Ovary (tissue), 7 donors: ENCODE measurements at regions not wholly inside any gene's neighbourhood (a gene's known extent, or its start where the extent isn't known, plus 50 kb on each side); places are given as distances from the start of the nearest gene placed in this dataset.

Experiments used
- DNase-seq, 5 donors: peaks; one replicate each; pipeline ENCODE4 v3.0.0-alpha.2; 2019 to 2020
- H3K27ac ChIP-seq, 2 donors: fragments of 200-600 bp; one replicate each; pipeline versions ENCODE4 v1.5.1 to v1.8.0; 2019 to 2022
- H3K27me3 ChIP-seq: fragments of 200-600 bp; one replicate; pipeline ENCODE4 v1.8.0; 2022
- H3K36me3 ChIP-seq: fragments of 200-600 bp; sonication (generic); one replicate; pipeline ENCODE4 v1.5.1; 2019
- H3K4me1 ChIP-seq: one replicate; pipeline ENCODE4 v1.8.1; 2013; ENCODE audit warnings: mild to moderate bottlenecking, moderate library complexity; ENCODE audit not compliant: insufficient read depth
- H3K4me3 ChIP-seq: fragments of 200-600 bp; sonication (generic); one replicate; pipeline ENCODE4 v1.5.1; 2017
- H3K9me3 ChIP-seq, 2 donors: fragments of 200-600 bp in 1 of 2; sonication (generic) in 1 of 2; one replicate each; pipeline versions ENCODE4 v1.5.1 to v1.8.1; 2013 to 2019; ENCODE audit warnings: mild to moderate bottlenecking in 1 of 2, moderate library complexity in 1 of 2
- EP300 ChIP-seq: sonication (generic); formaldehyde crosslinking; IDR thresholded peaks from one replicate; pipeline ENCODE4 v1.6.1; 2017; ENCODE audit warnings: antibody characterized with exemption
- POLR2A ChIP-seq: fragments of 450-650 bp; IDR thresholded peaks from one replicate; pipeline ENCODE4 v1.6.1; 2017; ENCODE audit warnings: antibody characterized with exemption, mild to moderate bottlenecking, moderate library complexity
- WGBS, 3 donors: extraction: QIAGEN DNeasy Blood & Tissue Kit in 1 of 3; methylation state at CpG; one replicate each; pipeline versions ENCODE4 v1.1.5 to v1.1.7; 2013 to 2017; 5-methylcytosine and 5-hydroxymethylcytosine counted together
- intact Hi-C, 4 donors: fragments of 100-400 bp; cut with DNase I; formaldehyde crosslinking; loops; one replicate each; pipeline versions ENCODE4 v1.11.0 to v1.15.1; 2022 to 2023
- TF ChIP-seq, protein P1 (sequence below), 3 donors: fragments of 450-650 bp in 2 of 3; fragments of 200-600 bp in 1 of 3; IDR thresholded peaks; one replicate each; pipeline versions ENCODE4 v1.5.1 to v1.8.0; 2016 to 2022; ENCODE audit warnings: antibody characterized with exemption in 3 of 3, mild to moderate bottlenecking in 1 of 3
- donor health status: DM: no; HTN: no; CAD: no; lungs with moderate emphysema.
- donor health status: DM: no; HTN: no; CAD: no.
- donor health status: Bipolar disorder and iron deficiency.
- donor health status: DM: no; HTN: no; CAD: no.
- donor health status: DM: yes; HTN: yes; CAD: no.

DNA sequence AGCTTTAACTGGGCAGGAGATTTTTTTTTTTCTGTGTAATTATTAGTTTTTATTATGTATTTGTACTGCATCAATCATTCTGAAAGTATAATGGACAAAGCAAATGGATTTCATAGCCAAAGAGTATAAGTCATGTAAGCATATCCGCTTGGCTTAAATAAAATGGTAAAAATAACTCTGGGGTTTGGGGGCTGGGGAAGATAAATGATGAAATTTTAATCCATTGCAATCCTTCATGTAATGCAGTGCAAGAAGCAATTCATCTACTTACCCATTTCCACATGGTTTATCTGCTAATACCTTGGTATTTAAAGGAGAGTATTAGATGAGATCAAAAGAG is 781.4 kb downstream of the QKI start:
- 71 to 90% (median 80%) methylated on average over 1 of the region's 1 CpG for WGBS, 3 donors
- DNase-seq: no peak
- Histone ChIP-seq H3K27ac (no peak overlapping the region), H3K36me3 (no peaks in the 10 kb centered on the region), H3K4me1 (no peaks in the 10 kb centered on the region), H3K27me3 (no peaks in the 10 kb centered on the region), H3K4me3 (no peak overlapping the region), H3K9me3 (no peaks in the 10 kb centered on the region)
- intact Hi-C loops: no loop called here
- TF ChIP-seq POLR2A (no peak), EP300 (no peak)
- TF ChIP-seq, protein P1, sequence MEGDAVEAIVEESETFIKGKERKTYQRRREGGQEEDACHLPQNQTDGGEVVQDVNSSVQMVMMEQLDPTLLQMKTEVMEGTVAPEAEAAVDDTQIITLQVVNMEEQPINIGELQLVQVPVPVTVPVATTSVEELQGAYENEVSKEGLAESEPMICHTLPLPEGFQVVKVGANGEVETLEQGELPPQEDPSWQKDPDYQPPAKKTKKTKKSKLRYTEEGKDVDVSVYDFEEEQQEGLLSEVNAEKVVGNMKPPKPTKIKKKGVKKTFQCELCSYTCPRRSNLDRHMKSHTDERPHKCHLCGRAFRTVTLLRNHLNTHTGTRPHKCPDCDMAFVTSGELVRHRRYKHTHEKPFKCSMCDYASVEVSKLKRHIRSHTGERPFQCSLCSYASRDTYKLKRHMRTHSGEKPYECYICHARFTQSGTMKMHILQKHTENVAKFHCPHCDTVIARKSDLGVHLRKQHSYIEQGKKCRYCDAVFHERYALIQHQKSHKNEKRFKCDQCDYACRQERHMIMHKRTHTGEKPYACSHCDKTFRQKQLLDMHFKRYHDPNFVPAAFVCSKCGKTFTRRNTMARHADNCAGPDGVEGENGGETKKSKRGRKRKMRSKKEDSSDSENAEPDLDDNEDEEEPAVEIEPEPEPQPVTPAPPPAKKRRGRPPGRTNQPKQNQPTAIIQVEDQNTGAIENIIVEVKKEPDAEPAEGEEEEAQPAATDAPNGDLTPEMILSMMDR (IDR thresholded peaks at IDR 0.05): no peak

DNA sequence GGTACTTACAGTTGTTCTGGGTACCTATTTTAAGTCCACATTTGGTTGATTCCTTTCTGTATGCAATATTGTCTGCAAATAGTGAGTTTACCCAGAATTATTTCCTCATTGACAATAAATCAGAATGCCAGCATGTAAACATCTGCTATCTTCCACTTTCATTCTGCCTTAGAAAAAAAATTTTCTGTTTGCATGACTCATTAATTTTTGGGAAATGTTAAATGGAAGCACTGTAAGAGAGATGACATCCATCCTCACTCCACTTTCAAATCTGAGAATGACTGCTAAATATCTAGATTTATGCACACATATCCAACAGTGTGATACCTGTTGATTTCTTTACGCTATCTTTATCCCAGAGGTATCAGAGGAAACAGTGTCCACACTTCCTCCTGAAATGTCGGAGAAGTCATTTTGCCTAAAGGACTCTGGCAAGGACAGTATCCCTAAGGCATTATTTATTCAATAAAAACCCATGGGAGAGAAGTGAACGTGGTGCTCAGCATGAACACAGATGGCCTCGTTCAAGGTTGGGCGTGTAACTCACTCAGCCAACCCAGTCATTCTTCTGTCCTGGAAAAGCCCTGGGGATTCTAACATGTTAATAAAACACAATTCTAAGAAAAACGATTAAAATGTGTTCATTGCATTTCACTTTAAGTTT is 780.9 kb downstream of the QKI start:
- TF ChIP-seq EP300 (no peak), POLR2A (no peak)
- TF ChIP-seq, protein P1 (IDR thresholded peaks at IDR 0.05): no peak
- Histone ChIP-seq H3K36me3 (no peaks in the 10 kb centered on the region), H3K27me3 (no peaks in the 10 kb centered on the region), H3K4me1 (no peaks in the 10 kb centered on the region), H3K4me3 (no peak overlapping the region), H3K9me3 (no peaks in the 10 kb centered on the region), H3K27ac (no peak overlapping the region)
- 66 to 68% (median 67%) methylated on average over 6 of the region's 6 CpGs for WGBS, 3 donors
- intact Hi-C loops: no loop called here
- no peak for DNase-seq

DNA sequence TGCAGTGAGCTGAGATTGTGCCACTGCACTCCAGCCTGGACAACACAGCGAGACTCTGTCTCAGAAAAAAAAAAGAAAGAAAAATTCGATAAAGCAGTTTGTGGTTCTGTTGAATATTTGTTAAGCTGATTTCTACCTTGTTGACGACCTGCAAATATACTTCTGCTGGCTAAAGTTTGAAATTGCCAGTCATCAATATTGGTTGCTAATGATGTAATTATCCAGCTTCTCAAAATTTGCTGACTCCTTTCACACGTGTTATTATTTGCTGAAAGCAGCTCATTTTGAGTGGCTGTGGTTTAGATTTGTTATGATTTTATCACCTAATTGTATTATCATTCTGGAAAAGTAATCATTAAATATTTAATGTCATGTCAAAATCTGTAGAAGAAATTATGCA is 774.3 kb downstream of the QKI start:
- no peak overlapping the region for H3K4me3 ChIP-seq
- H3K9me3 ChIP-seq: no peaks in the 10 kb centered on the region
- DNase-seq: no peak
- no peaks in the 10 kb centered on the region for H3K27me3 ChIP-seq
- H3K27ac ChIP-seq: no peak overlapping the region
- intact Hi-C loops: no loop called here
- 76 to 85% (median 76%) methylated on average over 4 of the region's 4 CpGs for WGBS, 3 donors
- no peak for TF ChIP-seq EP300
- no peak for TF ChIP-seq POLR2A
- TF ChIP-seq, protein P1 (IDR thresholded peaks at IDR 0.05): no peak
- H3K36me3 ChIP-seq: no peaks in the 10 kb centered on the region
- H3K4me1 ChIP-seq: no peaks in the 10 kb centered on the region

DNA sequence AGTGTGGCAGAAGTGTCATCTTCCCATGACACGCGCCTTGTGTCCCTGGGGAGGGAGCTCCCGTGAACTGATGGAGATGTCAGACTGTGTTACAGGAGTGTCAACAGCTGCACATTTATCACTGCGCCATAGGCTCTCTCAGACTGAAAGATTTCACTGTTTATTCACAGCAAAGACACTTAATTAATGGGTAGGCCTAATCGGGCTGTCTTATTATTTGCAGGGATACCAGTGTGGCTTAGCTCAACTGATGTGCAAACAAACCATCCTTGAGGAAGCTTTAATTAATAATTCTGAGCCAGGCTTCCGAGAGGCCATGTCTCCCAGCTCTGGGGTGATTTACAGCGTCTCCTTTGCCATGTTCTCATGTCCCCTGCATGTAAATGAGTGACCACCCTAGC is 771.0 kb downstream of the QKI start:
- Histone ChIP-seq H3K27me3 (no peaks in the 10 kb centered on the region), H3K27ac (no peak overlapping the region), H3K4me1 (no peaks in the 10 kb centered on the region), H3K36me3 (no peaks in the 10 kb centered on the region), H3K4me3 (no peak overlapping the region), H3K9me3 (no peaks in the 10 kb centered on the region)
- 50 to 61% (median 59%) methylated on average over 7 of the region's 7 CpGs for WGBS, 3 donors
- intact Hi-C loops: no loop called here
- no peak for DNase-seq
- no peak for TF ChIP-seq POLR2A
- TF ChIP-seq, protein P1 (IDR thresholded peaks at IDR 0.05): no peak
- no peak for TF ChIP-seq EP300
